CD14-positive monocyte (primary cell): ENCODE measurements at regions not wholly inside any gene's neighbourhood (a gene's known extent, or its start where the extent isn't known, plus 50 kb on each side); places are given as distances from the start of the nearest gene placed in this dataset.
"Not testable (repeated sequence)": the region's sequence is repeated elsewhere in the genome, so short reads cannot be mapped to it uniquely, and the experiment has no call there.

Source experiments
- DNase-seq, 3 donors: peaks; one replicate each; pipeline ENCODE4 v3.0.0-alpha.2; 2011 to 2022
- H2AFZ ChIP-seq: 2 replicates; pipeline ENCODE4 v1.6.0; 2012; ENCODE audit warnings: mild to moderate bottlenecking, low read depth, low read length, inconsistent platforms; ENCODE audit not compliant: insufficient read depth, poor library complexity, severe bottlenecking
- H3K27ac ChIP-seq, 2 donors: 1 replicate in 1 of 2; 2 replicates in 1 of 2; pipeline ENCODE4 v1.5.1; 2012 to 2013; ENCODE audit warnings: low read length in 2 of 2, control low read depth in 1 of 2, inconsistent platforms in 1 of 2, low read depth in 1 of 2, mild to moderate bottlenecking in 1 of 2
- H3K27me3 ChIP-seq, 2 donors: one replicate each; pipeline versions ENCODE4 v1.6.0 to v1.6.1; 2011 to 2013; ENCODE audit warnings: low read length in 2 of 2; ENCODE audit not compliant: control insufficient read depth in 2 of 2, insufficient read depth in 2 of 2
- H3K36me3 ChIP-seq, 2 donors: replicated peaks in 1 of 2; 1 replicate in 1 of 2; 2 replicates in 1 of 2; pipeline versions ENCODE4 v1.5.1 to v1.6.1; 2012 to 2013; ENCODE audit warnings: low read length in 2 of 2, control low read depth in 1 of 2, inconsistent platforms in 1 of 2, mild to moderate bottlenecking in 1 of 2; ENCODE audit not compliant: insufficient read depth in 2 of 2, control insufficient read depth in 1 of 2
- H3K4me1 ChIP-seq, 2 donors: 1 replicate in 1 of 2; 2 replicates in 1 of 2; pipeline versions ENCODE4 v1.5.1 to v1.6.1; 2012 to 2013; ENCODE audit warnings: low read length in 2 of 2, control low read depth in 1 of 2, inconsistent platforms in 1 of 2, mild to moderate bottlenecking in 1 of 2, moderate library complexity in 1 of 2; ENCODE audit not compliant: insufficient read depth in 2 of 2, control insufficient read depth in 1 of 2
- H3K4me2 ChIP-seq: replicated peaks from 2 replicates; pipeline ENCODE3; 2012; ENCODE audit warnings: low read length, moderate library complexity, mild to moderate bottlenecking; ENCODE audit not compliant: poor library complexity, severe bottlenecking; ENCODE audit errors: extremely low read depth
- H3K4me3 ChIP-seq, 3 experiments: fragments of 200-600 bp in 1 of 3; sonication (generic) in 1 of 3; replicated peaks in 1 of 3; 1 replicate in 2 of 3; 2 replicates in 1 of 3; pipeline ENCODE4 v1.5.1; 2011 to 2013; ENCODE audit warnings: low read length in 3 of 3, mild to moderate bottlenecking in 3 of 3, control low read depth in 2 of 3, low read depth in 2 of 3, inconsistent platforms in 1 of 3, moderate library complexity in 1 of 3
- H3K79me2 ChIP-seq: 2 replicates; pipeline ENCODE4 v1.6.0; 2012; ENCODE audit warnings: mild to moderate bottlenecking, control low read depth, inconsistent platforms, low read length, moderate library complexity; ENCODE audit not compliant: insufficient read depth
- H3K9ac ChIP-seq: 2 replicates; pipeline ENCODE4 v1.6.0; 2017; ENCODE audit warnings: low read length, mild to moderate bottlenecking; ENCODE audit not compliant: insufficient read depth, poor library complexity, severe bottlenecking
- H3K9me3 ChIP-seq, 2 donors: replicated peaks in 1 of 2; 1 replicate in 1 of 2; 2 replicates in 1 of 2; pipeline versions ENCODE4 v1.5.1 to v1.6.1; 2012 to 2013; ENCODE audit warnings: low read length in 2 of 2, control low read depth in 1 of 2; ENCODE audit not compliant: control insufficient read depth in 1 of 2, insufficient read depth in 1 of 2
- H4K20me1 ChIP-seq: 2 replicates; pipeline ENCODE4 v1.6.0; 2012; ENCODE audit warnings: mild to moderate bottlenecking, low read length, control low read depth, moderate library complexity; ENCODE audit not compliant: insufficient read depth
- H3K27ac Mint-ChIP-seq, 7 donors: one replicate each; pipeline ENCODE4 v1.8.0; 2020; ENCODE audit warnings: mild to moderate bottlenecking in 7 of 7, mixed read lengths in 7 of 7, moderate library complexity in 6 of 7, inconsistent platforms in 2 of 7
- H3K27me3 Mint-ChIP-seq, 3 donors: one replicate each; pipeline ENCODE4 v1.8.0; 2021 to 2022; ENCODE audit warnings: low read depth in 3 of 3, mild to moderate bottlenecking in 3 of 3, mixed read lengths in 3 of 3, moderate library complexity in 3 of 3, inconsistent platforms in 1 of 3
- H3K36me3 Mint-ChIP-seq, 2 donors: one replicate each; pipeline ENCODE4 v1.8.0; 2020; ENCODE audit warnings: mixed read lengths in 2 of 2, inconsistent platforms in 1 of 2, mild to moderate bottlenecking in 1 of 2
- H3K4me1 Mint-ChIP-seq: one replicate; pipeline ENCODE4 v1.8.0; 2020; ENCODE audit warnings: mild to moderate bottlenecking, mixed read lengths
- H3K4me3 Mint-ChIP-seq, 2 donors: one replicate each; pipeline ENCODE4 v1.8.0; 2020; ENCODE audit warnings: mild to moderate bottlenecking in 2 of 2, mixed read lengths in 2 of 2, moderate library complexity in 1 of 2
- H3K9me3 Mint-ChIP-seq, 7 donors: one replicate each; pipeline ENCODE4 v1.8.0; 2020 to 2022; ENCODE audit warnings: mixed read lengths in 7 of 7, mild to moderate bottlenecking in 6 of 7, moderate library complexity in 6 of 7, inconsistent platforms in 2 of 7
- CTCF ChIP-seq: fragments of 200-600 bp; IDR thresholded peaks from one replicate; pipeline ENCODE4 v1.8.0; 2022; ENCODE audit warnings: antibody characterized with exemption, mild to moderate bottlenecking
- WGBS: methylation state at CpG from one replicate; pipeline ENCODE4 v1.1.5; 2013; ENCODE audit warnings: missing lambda C conversion rate; ENCODE audit not compliant: insufficient coverage; 5-methylcytosine and 5-hydroxymethylcytosine counted together
- intact Hi-C, 2 donors: fragments of 100-400 bp; cut with micrococcal nuclease; formaldehyde crosslinking; loops; one replicate each; pipeline versions ENCODE4 v1.15.0 to v1.15.1; 2023

GRCh38 chr21:33149181-33149580 lies 79.2 kb downstream of the OLIG1 start:
- Mint-ChIP-seq H3K4me1 (peaks cover 11% of the 10 kb centered on the region), H3K9me3 (peaks cover 0 to 2% (median 0%) of the 10 kb centered on the region in 7 donors), H3K4me3 (no peak overlapping the region), H3K27ac (peak overlapping the region in 1 of 7 donors; percentile 10), H3K36me3 (no peaks in the 10 kb centered on the region), H3K27me3 (peaks cover 10 to 15% (median 13%) of the 10 kb centered on the region in 3 donors)
- Histone ChIP-seq H3K79me2 (no peaks in the 10 kb centered on the region), H3K9ac (no peak overlapping the region), H4K20me1 (no peaks in the 10 kb centered on the region), H3K4me2 (no peak overlapping the region), H2AFZ (no peak overlapping the region), H3K27me3 (peaks cover 0 to 2% of the 10 kb centered on the region in 2 donors), H3K27ac (no peak overlapping the region), H3K4me3 (no peak overlapping the region), H3K9me3 (no peaks in the 10 kb centered on the region), H3K36me3 (no peaks in the 10 kb centered on the region), H3K4me1 (peaks cover 10 to 13% of the 10 kb centered on the region in 2 donors)
- intact Hi-C loops = no loop called here
- TF ChIP-seq CTCF = no peak
- no peak for DNase-seq
- WGBS = 94% methylated on average over 11 of the region's 11 CpGs

GRCh38 chr21:33150968-33151367 lies 78.8 kb upstream of the IFNAR2 start:
- H3K36me3 Mint-ChIP-seq, H3K4me3 Mint-ChIP-seq, H3K4me2 ChIP-seq, H3K4me3 ChIP-seq, H3K27ac Mint-ChIP-seq, H3K9ac ChIP-seq, intact Hi-C loops, H4K20me1 ChIP-seq, H3K9me3 ChIP-seq, H3K27ac ChIP-seq, H3K27me3 ChIP-seq, H2AFZ ChIP-seq, H3K79me2 ChIP-seq, H3K36me3 ChIP-seq, H3K9me3 Mint-ChIP-seq, DNase-seq: not testable (repeated sequence)
- peaks cover 10 to 13% of the 10 kb centered on the region in 2 donors for H3K4me1 ChIP-seq
- WGBS = 83% methylated on average over 1 of the region's 3 CpGs
- peaks cover 7 to 15% (median 14%) of the 10 kb centered on the region in 3 donors for H3K27me3 Mint-ChIP-seq
- H3K4me1 Mint-ChIP-seq = peaks cover 11% of the 10 kb centered on the region
